Heart right ventricle (tissue), 16 donors: ENCODE measurements at regions not wholly inside any gene's neighbourhood (a gene's known extent, or its start where the extent isn't known, plus 50 kb on each side); places are given as distances from the start of the nearest gene placed in this dataset.

Experiments
- ATAC-seq, 8 donors: fragments of 200-7000 bp; cut with Tn5 transposase; one replicate each; pipeline ENCODE4 v1.9.1; 2020; ENCODE audit warnings: mild to moderate bottlenecking in 8 of 8, moderate library complexity in 8 of 8, moderate number of reproducible peaks in 1 of 8
- DNase-seq, 2 donors: peaks; one replicate each; pipeline ENCODE4 v3.0.0-alpha.2; 2020
- H3K27ac ChIP-seq, 10 donors: fragments of 200-600 bp; sonication (generic) in 2 of 10; one replicate each; pipeline versions ENCODE4 v1.5.0 to v1.8.0; 2020 to 2022; ENCODE audit warnings: mild to moderate bottlenecking in 3 of 10
- H3K27me3 ChIP-seq, 7 donors: fragments of 200-600 bp; one replicate each; pipeline ENCODE4 v1.8.0; 2021 to 2022; ENCODE audit warnings: mild to moderate bottlenecking in 2 of 7
- H3K36me3 ChIP-seq, 9 donors: fragments of 200-600 bp; sonication (generic) in 1 of 9; one replicate each; pipeline versions ENCODE4 v1.5.0 to v1.8.0; 2020 to 2022; ENCODE audit warnings: mild to moderate bottlenecking in 2 of 9
- H3K4me1 ChIP-seq, 9 donors: fragments of 200-600 bp; sonication (generic) in 1 of 9; one replicate each; pipeline versions ENCODE4 v1.5.0 to v1.8.0; 2020 to 2022; ENCODE audit warnings: mild to moderate bottlenecking in 4 of 9
- H3K4me3 ChIP-seq, 10 donors: fragments of 200-600 bp; sonication (generic) in 2 of 10; one replicate each; pipeline versions ENCODE4 v1.5.0 to v1.8.0; 2020 to 2022; ENCODE audit warnings: mild to moderate bottlenecking in 7 of 10, moderate library complexity in 2 of 10
- H3K9me3 ChIP-seq, 11 donors: fragments of 200-600 bp in 10 of 11; sonication (generic) in 2 of 11; one replicate each; pipeline versions ENCODE4 v1.5.0 to v1.8.0; 2013 to 2022; ENCODE audit warnings: mild to moderate bottlenecking in 2 of 11, control low read depth in 1 of 11, moderate library complexity in 1 of 11
- CTCF ChIP-seq, 9 donors: fragments of 200-600 bp; sonication (generic) in 2 of 9; IDR thresholded peaks; one replicate each; pipeline versions ENCODE4 v1.5.0 to v1.8.0; 2021 to 2022; ENCODE audit warnings: antibody characterized with exemption in 9 of 9, mild to moderate bottlenecking in 5 of 9, moderate library complexity in 1 of 9
- WGBS, 2 donors: extraction: QIAGEN DNeasy Blood & Tissue Kit; methylation state at CpG; one replicate each; pipeline ENCODE4 v1.1.7; 2013; ENCODE audit warnings: inconsistent platforms in 1 of 2; 5-methylcytosine and 5-hydroxymethylcytosine counted together
- intact Hi-C, 10 donors: fragments of 100-400 bp; cut with DNase I; formaldehyde crosslinking; loops; one replicate each; pipeline versions ENCODE4 v1.11.1 to v1.14.2; 2022
- donor health status: Arrhythmogenic right ventricular cardiomyopathy.
- donor health status: ischemic (EF 13 %, LVEDD 7.1; RV severe dilation, severe dysfunction).
- donor health status: healthy with polysubstance abuse.
- donor health status: DM: no; HTN: yes; CAD: no.
- donor health status: DM: no; HTN: no; CAD: no.
- donor health status: ischemic (EF 25% LVEDD 6.9; RV normal size, moderate dysfunction).
- donor health status: ischemic (EF 25% LVEDD 5.7; RV mildly dilated, moderate dysfunction).
- donor health status: healthy.
- donor health status: DM: yes; HTN: yes; CAD: no.
- donor health status: Ischemic cardiomyopathy.
- donor health status: ischemic (EF 35%, LVEDD 5.7; RV mildly dilated, moderate dysfunction).
- donor health status: nonischemic (EF 11% LVEDD 7.7; RV severe dilation, severe dysfunction).
- donor health status: DM: yes; HTN: yes; CAD: no.
- donor health status: PGD.
- donor health status: ischemic (EF 29% LVEDD 5.4; RV normal size, mild dysfunction).
- donor health status: nonischemic (EF 23%, LVEDD 6.1; RV moderate dilation, normal function).

GRCh38 chr3:139824864-139825263 lies 110.1 kb upstream of the CLSTN2 start:
- Histone ChIP-seq H3K4me3 (no peak overlapping the region), H3K27ac (no peak overlapping the region), H3K36me3 (no peaks in the 10 kb centered on the region), H3K9me3 (peaks cover 0 to 10% (median 0%) of the 10 kb centered on the region in 11 donors), H3K4me1 (no peaks in the 10 kb centered on the region), H3K27me3 (no peaks in the 10 kb centered on the region)
- no peak for DNase-seq
- intact Hi-C loops, result no loop called here
- TF ChIP-seq CTCF (IDR thresholded peaks at IDR 0.05), result no peak
- 91 to 93% methylated on average over 3 of the region's 3 CpGs for WGBS, 2 donors
- no peak for ATAC-seq

GRCh38 chr3:139814646-139815045 lies 120.3 kb upstream of the CLSTN2 start:
- no peak for DNase-seq
- H3K4me1 ChIP-seq, result peaks cover 0 to 5% (median 0%) of the 10 kb centered on the region in 9 donors
- no peak overlapping the region for H3K27ac ChIP-seq
- intact Hi-C loops, result no loop called here
- H3K4me3 ChIP-seq, result no peak overlapping the region
- ATAC-seq, result no peak
- peaks cover 0 to 4% (median 0%) of the 10 kb centered on the region in 7 donors for H3K27me3 ChIP-seq
- H3K9me3 ChIP-seq, result no peaks in the 10 kb centered on the region
- no peak for TF ChIP-seq CTCF (IDR thresholded peaks at IDR 0.05)
- 83 to 87% methylated on average over 7 of the region's 7 CpGs for WGBS, 2 donors
- no peaks in the 10 kb centered on the region for H3K36me3 ChIP-seq

- Histone ChIP-seq H3K27ac (no peak overlapping the region), H3K4me1 (peaks cover 0 to 5% (median 0%) of the 10 kb centered on the region in 9 donors), H3K27me3 (no peaks in the 10 kb centered on the region), H3K4me3 (no peak overlapping the region), H3K36me3 (no peaks in the 10 kb centered on the region), H3K9me3 (peaks cover 0 to 4% (median 0%) of the 10 kb centered on the region in 11 donors)
- intact Hi-C loops, result no loop called here
- no peak for DNase-seq
- TF ChIP-seq CTCF (IDR thresholded peaks at IDR 0.05), result no peak
- ATAC-seq, result no peak
These were observed 123.7 kb upstream of the CLSTN2 start for GRCh38 chr3:139811331-139811730.

GRCh38 chr3:139808201-139808600 lies 126.8 kb upstream of the CLSTN2 start:
- Histone ChIP-seq H3K9me3 (peaks cover 0 to 4% (median 0%) of the 10 kb centered on the region in 11 donors), H3K4me3 (no peak overlapping the region), H3K36me3 (no peaks in the 10 kb centered on the region), H3K4me1 (peaks cover 0 to 5% (median 0%) of the 10 kb centered on the region in 9 donors), H3K27me3 (no peaks in the 10 kb centered on the region), H3K27ac (no peak overlapping the region)
- WGBS, 2 donors, result 52 to 56% methylated on average over 5 of the region's 5 CpGs
- no peak for ATAC-seq
- intact Hi-C loops, result no loop called here
- no peak for TF ChIP-seq CTCF (IDR thresholded peaks at IDR 0.05)
- DNase-seq, result no peak
